ENCODE measurements at regions not wholly inside any gene's neighbourhood (a gene's known extent, or its start where the extent isn't known, plus 50 kb on each side); places are given as distances from the start of the nearest gene placed in this dataset.

GRCh38 chr11:15692739-15693138 lies 578.0 kb downstream of the INSC start:
- ChIA-PET CTCF (no interaction called here), POLR2A (no interaction called here)
- H3K4me3 Mint-ChIP-seq: no peak overlapping the region
- intact Hi-C loops (cut with micrococcal nuclease): no loop called here
- no peaks in the 10 kb centered on the region for H3K36me3 Mint-ChIP-seq
- no peak overlapping the region for H3K27ac Mint-ChIP-seq
- H3K9me3 Mint-ChIP-seq: no peaks in the 10 kb centered on the region
- peaks cover 1% of the 10 kb centered on the region for H3K27me3 Mint-ChIP-seq
- no peaks in the 10 kb centered on the region for H3K4me1 Mint-ChIP-seq (ENCODE audit: low read depth)
- no peak for DNase-seq

GRCh38 chr11:15695096-15695721 lies 580.5 kb downstream of the INSC start:
- intact Hi-C loops (cut with micrococcal nuclease): no loop called here
- DNase-seq: no peak
- H3K36me3 Mint-ChIP-seq: no peaks in the 10 kb centered on the region
- POLR2A ChIA-PET: no interaction called here
- no peak overlapping the region for H3K27ac Mint-ChIP-seq
- no peak overlapping the region for H3K4me3 Mint-ChIP-seq
- CTCF ChIA-PET: no interaction called here
- H3K4me1 Mint-ChIP-seq (ENCODE audit: low read depth): no peaks in the 10 kb centered on the region
- no peaks in the 10 kb centered on the region for H3K27me3 Mint-ChIP-seq
- H3K9me3 Mint-ChIP-seq: no peaks in the 10 kb centered on the region

GRCh38 chr11:15696069-15696468 lies 581.3 kb downstream of the INSC start:
- no peaks in the 10 kb centered on the region for H3K4me1 Mint-ChIP-seq (ENCODE audit: low read depth)
- intact Hi-C loops (cut with micrococcal nuclease): no loop called here
- no peak for DNase-seq
- H3K36me3 Mint-ChIP-seq: no peaks in the 10 kb centered on the region
- H3K27me3 Mint-ChIP-seq: no peaks in the 10 kb centered on the region
- ChIA-PET POLR2A (no interaction called here), CTCF (no interaction called here)
- no peak overlapping the region for H3K4me3 Mint-ChIP-seq
- H3K27ac Mint-ChIP-seq: no peak overlapping the region
- H3K9me3 Mint-ChIP-seq: no peaks in the 10 kb centered on the region

- intact Hi-C loops (cut with micrococcal nuclease): no loop called here
- Mint-ChIP-seq H3K27me3 (no peaks in the 10 kb centered on the region), H3K4me3 (no peak overlapping the region), H3K4me1 (ENCODE audit: low read depth) (no peaks in the 10 kb centered on the region), H3K27ac (no peak overlapping the region), H3K9me3 (no peaks in the 10 kb centered on the region), H3K36me3 (no peaks in the 10 kb centered on the region)
- POLR2A ChIA-PET: no interaction called here
- DNase-seq: no peak
- CTCF ChIA-PET: no interaction called here
Observed at GRCh38 chr11:15697437-15698236, 582.9 kb downstream of the INSC start.

- no peaks in the 10 kb centered on the region for H3K27me3 Mint-ChIP-seq
- intact Hi-C loops (cut with micrococcal nuclease): no loop called here
- H3K27ac Mint-ChIP-seq: no peak overlapping the region
- H3K36me3 Mint-ChIP-seq: no peaks in the 10 kb centered on the region
- no peaks in the 10 kb centered on the region for H3K4me1 Mint-ChIP-seq (ENCODE audit: low read depth)
- no peak overlapping the region for H3K4me3 Mint-ChIP-seq
- ChIA-PET CTCF (no interaction called here), POLR2A (no interaction called here)
- H3K9me3 Mint-ChIP-seq: no peaks in the 10 kb centered on the region
- DNase-seq: no peak
Observed at GRCh38 chr11:15698855-15699254, 584.1 kb downstream of the INSC start.

- H3K4me1 Mint-ChIP-seq (ENCODE audit: low read depth): no peaks in the 10 kb centered on the region
- no peak overlapping the region for H3K4me3 Mint-ChIP-seq
- no peaks in the 10 kb centered on the region for H3K9me3 Mint-ChIP-seq
- intact Hi-C loops (cut with micrococcal nuclease): no loop called here
- H3K27ac Mint-ChIP-seq: no peak overlapping the region
- ChIA-PET POLR2A (no interaction called here), CTCF (no interaction called here)
- no peaks in the 10 kb centered on the region for H3K27me3 Mint-ChIP-seq
- no peaks in the 10 kb centered on the region for H3K36me3 Mint-ChIP-seq
- DNase-seq: no peak
Observed at GRCh38 chr11:15699978-15700377, 585.3 kb downstream of the INSC start.

GRCh38 chr11:15700456-15700855 lies 585.7 kb downstream of the INSC start:
- no peaks in the 10 kb centered on the region for H3K36me3 Mint-ChIP-seq
- no peaks in the 10 kb centered on the region for H3K27me3 Mint-ChIP-seq
- no peaks in the 10 kb centered on the region for H3K4me1 Mint-ChIP-seq (ENCODE audit: low read depth)
- POLR2A ChIA-PET: no interaction called here
- DNase-seq: no peak
- intact Hi-C loops (cut with micrococcal nuclease): no loop called here
- CTCF ChIA-PET: no interaction called here
- no peak overlapping the region for H3K4me3 Mint-ChIP-seq
- H3K9me3 Mint-ChIP-seq: no peaks in the 10 kb centered on the region
- no peak overlapping the region for H3K27ac Mint-ChIP-seq

- H3K27ac Mint-ChIP-seq: no peak overlapping the region
- intact Hi-C loops (cut with micrococcal nuclease): no loop called here
- CTCF ChIA-PET: no interaction called here
Observed at GRCh38 chr11:15704064-15704463, 589.3 kb downstream of the INSC start.

GRCh38 chr11:15704556-15704955 lies 589.8 kb downstream of the INSC start:
- no peak for DNase-seq
- H3K27me3 Mint-ChIP-seq: no peaks in the 10 kb centered on the region

More at GRCh38 chr11:15704064-15704463, 589.3 kb downstream of the INSC start:
- H3K9me3 Mint-ChIP-seq: no peaks in the 10 kb centered on the region
- H3K36me3 Mint-ChIP-seq: no peaks in the 10 kb centered on the region
- no peak for DNase-seq
- no peaks in the 10 kb centered on the region for H3K27me3 Mint-ChIP-seq
- POLR2A ChIA-PET: no interaction called here
- no peaks in the 10 kb centered on the region for H3K4me1 Mint-ChIP-seq (ENCODE audit: low read depth)
- H3K4me3 Mint-ChIP-seq: no peak overlapping the region

GRCh38 chr11:15705891-15706290 lies 591.2 kb downstream of the INSC start:
- no peaks in the 10 kb centered on the region for H3K27me3 Mint-ChIP-seq
- intact Hi-C loops (cut with micrococcal nuclease): no loop called here
- H3K27ac Mint-ChIP-seq: no peak overlapping the region
- CTCF ChIA-PET: no interaction called here
- no peak overlapping the region for H3K4me3 Mint-ChIP-seq
- no peaks in the 10 kb centered on the region for H3K4me1 Mint-ChIP-seq (ENCODE audit: low read depth)
- no peaks in the 10 kb centered on the region for H3K36me3 Mint-ChIP-seq
- POLR2A ChIA-PET: no interaction called here
- DNase-seq: no peak
- H3K9me3 Mint-ChIP-seq: no peaks in the 10 kb centered on the region

More at GRCh38 chr11:15704556-15704955, 589.8 kb downstream of the INSC start:
- no peaks in the 10 kb centered on the region for H3K9me3 Mint-ChIP-seq
- ChIA-PET CTCF (no interaction called here), POLR2A (no interaction called here)
- H3K27ac Mint-ChIP-seq: no peak overlapping the region
- H3K36me3 Mint-ChIP-seq: no peaks in the 10 kb centered on the region
- intact Hi-C loops (cut with micrococcal nuclease): no loop called here
- H3K4me3 Mint-ChIP-seq: no peak overlapping the region
- no peaks in the 10 kb centered on the region for H3K4me1 Mint-ChIP-seq (ENCODE audit: low read depth)

- POLR2A ChIA-PET: no interaction called here
- no peak overlapping the region for H3K4me3 Mint-ChIP-seq
- no peak for DNase-seq
- no peaks in the 10 kb centered on the region for H3K27me3 Mint-ChIP-seq
- no peak overlapping the region for H3K27ac Mint-ChIP-seq
- intact Hi-C loops (cut with micrococcal nuclease): no loop called here
- H3K36me3 Mint-ChIP-seq: no peaks in the 10 kb centered on the region
- H3K4me1 Mint-ChIP-seq (ENCODE audit: low read depth): no peaks in the 10 kb centered on the region
- CTCF ChIA-PET: no interaction called here
- no peaks in the 10 kb centered on the region for H3K9me3 Mint-ChIP-seq
Observed at GRCh38 chr11:15707194-15707593, 592.5 kb downstream of the INSC start.

GRCh38 chr11:15707971-15708370 lies 593.2 kb downstream of the INSC start:
- H3K27me3 Mint-ChIP-seq: no peaks in the 10 kb centered on the region
- no peaks in the 10 kb centered on the region for H3K9me3 Mint-ChIP-seq
- ChIA-PET POLR2A (no interaction called here), CTCF (no interaction called here)
- no peak overlapping the region for H3K4me3 Mint-ChIP-seq
- intact Hi-C loops (cut with micrococcal nuclease): no loop called here
- H3K4me1 Mint-ChIP-seq (ENCODE audit: low read depth): no peaks in the 10 kb centered on the region
- H3K36me3 Mint-ChIP-seq: no peaks in the 10 kb centered on the region
- no peak overlapping the region for H3K27ac Mint-ChIP-seq
- DNase-seq: no peak

- Mint-ChIP-seq H3K4me3 (no peak overlapping the region), H3K36me3 (no peaks in the 10 kb centered on the region), H3K27ac (no peak overlapping the region), H3K9me3 (no peaks in the 10 kb centered on the region), H3K27me3 (no peaks in the 10 kb centered on the region), H3K4me1 (ENCODE audit: low read depth) (no peaks in the 10 kb centered on the region)
- no peak for DNase-seq
- ChIA-PET POLR2A (no interaction called here), CTCF (no interaction called here)
- intact Hi-C loops (cut with micrococcal nuclease): no loop called here
Observed at GRCh38 chr11:15710580-15711275, 596.0 kb downstream of the INSC start.

Data from activated CD4-positive, alpha-beta memory T cell treated with anti-CD3 and anti-CD28 coated beads for 36 hours (primary cell).